ENCODE measurements at regions not wholly inside any gene's neighbourhood (a gene's known extent, or its start where the extent isn't known, plus 50 kb on each side); places are given as distances from the start of the nearest gene placed in this dataset.

DNA sequence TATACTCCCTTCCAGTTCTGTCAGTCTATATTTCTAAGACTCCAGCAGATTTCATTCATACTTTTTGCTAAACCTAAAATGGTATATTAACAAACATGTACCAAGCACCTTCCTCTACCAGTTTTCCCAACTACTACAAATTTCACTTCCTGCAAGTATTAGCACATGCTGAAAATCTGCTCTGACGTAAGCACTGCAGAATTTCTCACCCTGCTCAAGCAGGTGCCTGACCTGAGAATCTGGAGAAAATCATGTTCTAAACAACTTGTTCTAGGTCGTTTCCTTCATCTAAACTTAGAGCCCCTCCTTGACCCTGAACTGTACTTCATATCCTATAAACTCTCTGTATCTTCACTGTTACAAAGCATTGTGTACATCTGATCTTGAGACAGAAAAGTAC, 380.7 kb upstream of the NOCT start:
- TF ChIP-seq CTCF (IDR thresholded peaks at IDR 0.05) (no peak), POLR2A (IDR thresholded peaks at IDR 0.05) (no peak)

All from uterus (tissue), 2 donors.